H1 (cell line): ENCODE measurements at regions not wholly inside any gene's neighbourhood (a gene's known extent, or its start where the extent isn't known, plus 50 kb on each side); places are given as distances from the start of the nearest gene placed in this dataset.
"Not testable (repeated sequence)": the region's sequence is repeated elsewhere in the genome, so short reads cannot be mapped to it uniquely, and the experiment has no call there.

Source experiments
- ATF3 ChIP-seq: IDR thresholded peaks from 2 replicates; pipeline ENCODE4 v1.6.1; 2011; ENCODE audit warnings: low read depth, mild to moderate bottlenecking, low read length; ENCODE audit not compliant: insufficient read depth
- CHD2 ChIP-seq: IDR thresholded peaks from 2 replicates; pipeline ENCODE4 v1.6.1; 2012; ENCODE audit warnings: low read length, improper control_type of control experiment
- CTCF ChIP-seq, 3 experiments: IDR thresholded peaks; 1 replicate in 2 of 3; 2 replicates in 1 of 3; pipeline versions ENCODE4 v1.5.1 to v1.6.1; 2011; ENCODE audit warnings: low read length in 3 of 3, mild to moderate bottlenecking in 3 of 3, inconsistent platforms in 2 of 3, low read depth in 1 of 3, moderate library complexity in 1 of 3; ENCODE audit not compliant: insufficient read depth in 1 of 3; ENCODE audit errors: control extremely low read depth in 1 of 3
- HDAC6 ChIP-seq: IDR thresholded peaks from one replicate; pipeline ENCODE4 v1.7.1; 2012; ENCODE audit warnings: low read depth, mild to moderate bottlenecking, inconsistent platforms, low read length, moderate library complexity
- KDM4A ChIP-seq: IDR thresholded peaks from one replicate; pipeline ENCODE4 v1.7.1; 2012; ENCODE audit warnings: low read depth, mild to moderate bottlenecking, moderate library complexity, low read length, inconsistent platforms; ENCODE audit not compliant: severe bottlenecking
- POLR2A ChIP-seq, 2 experiments: IDR thresholded peaks; 1 replicate in 1 of 2; 2 replicates in 1 of 2; pipeline ENCODE4 v1.6.1; 2011; ENCODE audit warnings: low read depth in 2 of 2, low read length in 2 of 2, mild to moderate bottlenecking in 2 of 2; ENCODE audit errors: control extremely low read depth in 1 of 2
- SIRT6 ChIP-seq: IDR thresholded peaks from one replicate; pipeline ENCODE4 v1.7.1; 2012; ENCODE audit warnings: low read length, inconsistent platforms
- TAF1 ChIP-seq: IDR thresholded peaks from 2 replicates; pipeline ENCODE4 v1.6.1; 2011; ENCODE audit warnings: mild to moderate bottlenecking, low read depth, low read length
- YY1 ChIP-seq: IDR thresholded peaks from 2 replicates; pipeline ENCODE4 v1.6.1; 2011; ENCODE audit warnings: low read depth, mild to moderate bottlenecking, low read length

GRCh38 chr2:132038883-132039235, 122.9 kb downstream of the ANKRD30BL start:
- not testable (repeated sequence) for TF ChIP-seq POLR2A (IDR thresholded peaks at IDR 0.05; ENCODE audit: control extremely low read depth in 1 of 2, low read depth in 2 of 2, low read length in 2 of 2); SIRT6; CTCF (IDR thresholded peaks at IDR 0.05; ENCODE audit: control extremely low read depth in 1 of 3, insufficient read depth in 1 of 3, low read depth in 1 of 3, low read length in 3 of 3); KDM4A; TAF1; ATF3; HDAC6; YY1; CHD2
